HepG2 (cell line): ENCODE measurements at regions not wholly inside any gene's neighbourhood (a gene's known extent, or its start where the extent isn't known, plus 50 kb on each side); places are given as distances from the start of the nearest gene placed in this dataset.
A peak's percentile ranks its signal among the peaks of the same experiment; 100 is the strongest.

Experiments
- ATAC-seq: fragments of 200-7000 bp; cut with Tn5 transposase; 3 replicates; pipeline ENCODE4 v1.9.1; 2020; ENCODE audit warnings: mild to moderate bottlenecking, moderate library complexity
- BruUV-seq: library from RNA; stranded (reverse); fragments of 400-500 nt; replicated peaks from 2 replicates; lab custom pipeline; 2021; lab: Mats Ljungman, UMichigan
- CTCF ChIA-PET: fragments of 300-600 bp; formaldehyde crosslinking; extraction: SDS; loops from one replicate; lab custom pipeline; 2021; ENCODE audit warnings: low total read pairs, inconsistent platforms, low intra/inter-chr PET ratio; lab: Yijun Ruan, JAX
- POLR2A ChIA-PET: fragments of 350-600 bp; sonication (Branson Sonifier 250); formaldehyde crosslinking; loops from one replicate; lab custom pipeline; 2020; ENCODE audit warnings: antibody characterized with exemption, inconsistent platforms; lab: Yijun Ruan, JAX
- DNase-seq: peaks from one replicate; pipeline ENCODE4 v3.0.0-alpha.2; 2015; ENCODE audit warnings: low spot score
- FAIRE-seq: peaks from 3 replicates; lab custom pipeline; 2011; peaks lifted over from hg19 to GRCh38; lab: Jason Lieb, UNC
- H2AFZ ChIP-seq: one replicate; pipeline ENCODE4 v1.6.1; 2011; ENCODE audit warnings: low read length, inconsistent platforms
- H3K27ac ChIP-seq: fragments of 300-600 bp; 3 replicates; pipeline ENCODE4 v1.8.0; 2011; ENCODE audit warnings: mixed run types, mild to moderate bottlenecking, mixed read lengths, low read length, inconsistent platforms; ENCODE audit not compliant: insufficient read depth; ENCODE audit errors: extremely low read length
- H3K27me3 ChIP-seq, 2 experiments: fragments of 200-600 bp in 1 of 2; 2 replicates in 1 of 2; 3 replicates in 1 of 2; pipeline versions ENCODE4 v1.6.0 to v1.8.0; 2011; ENCODE audit warnings: low read length in 2 of 2, mild to moderate bottlenecking in 2 of 2, moderate library complexity in 2 of 2, inconsistent platforms in 1 of 2; ENCODE audit not compliant: insufficient read depth in 2 of 2, control insufficient read depth in 1 of 2
- H3K36me3 ChIP-seq, 2 experiments: fragments of 200-600 bp in 1 of 2; replicated peaks in 1 of 2; 2 replicates in 1 of 2; 3 replicates in 1 of 2; pipeline versions ENCODE4 v1.5.1 to v1.8.0; 2011; ENCODE audit warnings: low read length in 2 of 2, inconsistent platforms in 1 of 2; ENCODE audit not compliant: insufficient read depth in 2 of 2, control insufficient read depth in 1 of 2
- H3K4me1 ChIP-seq: 2 replicates; pipeline ENCODE4 v1.5.1; 2012; ENCODE audit warnings: low read length, inconsistent platforms; ENCODE audit not compliant: insufficient read depth
- H3K4me2 ChIP-seq: 2 replicates; pipeline ENCODE4 v1.6.0; 2011; ENCODE audit warnings: low read depth, low read length, inconsistent platforms
- H3K4me3 ChIP-seq, 3 experiments: fragments of 200-600 bp in 1 of 3; sonication (generic), shearing (Covaris generic) in 1 of 3; replicated peaks in 1 of 3; 2 replicates each; pipeline ENCODE4 v1.5.1; 2011 to 2016; ENCODE audit warnings: low read length in 3 of 3, inconsistent platforms in 2 of 3, low read depth in 2 of 3, mild to moderate bottlenecking in 2 of 3, control low read depth in 1 of 3, mixed read lengths in 1 of 3; ENCODE audit not compliant: insufficient read depth in 1 of 3
- H3K79me2 ChIP-seq: one replicate; pipeline ENCODE4 v1.6.1; 2011; ENCODE audit warnings: low read length, inconsistent platforms; ENCODE audit not compliant: insufficient read depth
- H3K9ac ChIP-seq: 2 replicates; pipeline ENCODE4 v1.6.0; 2011; ENCODE audit warnings: mild to moderate bottlenecking, low read depth, low read length, inconsistent platforms; ENCODE audit not compliant: insufficient read depth
- H3K9me3 ChIP-seq: 2 replicates; pipeline ENCODE4 v1.5.1; 2012; ENCODE audit warnings: mild to moderate bottlenecking, low read length
- H4K20me1 ChIP-seq: 2 replicates; pipeline ENCODE4 v1.6.0; 2011; ENCODE audit warnings: inconsistent platforms, mild to moderate bottlenecking, low read length, moderate library complexity; ENCODE audit not compliant: insufficient read depth
- CBFB ChIP-seq: sonication (generic); formaldehyde crosslinking; IDR thresholded peaks from 2 replicates; pipeline ENCODE4 v1.4.0; 2020; ENCODE audit warnings: missing genetic modification reagents
- DR1 ChIP-seq: sonication (generic); formaldehyde crosslinking; IDR thresholded peaks from 2 replicates; pipeline ENCODE4 v1.8.0; 2021; ENCODE audit warnings: mild to moderate bottlenecking, missing genetic modification reagents, inconsistent platforms
- GABPA ChIP-seq, 2 experiments: IDR thresholded peaks; 2 replicates each; pipeline ENCODE4 v1.6.1; 2011 to 2016; ENCODE audit warnings: low read depth in 2 of 2, low read length in 1 of 2, missing biosample characterization in 1 of 2, missing genetic modification characterization in 1 of 2
- ISX ChIP-seq: sonication (generic); formaldehyde crosslinking; conservative IDR thresholded peaks from 2 replicates; pipeline ENCODE4 v1.5.0; 2020; ENCODE audit warnings: missing genetic modification reagents
- KAT2B ChIP-seq: fragments of 150-350 bp; IDR thresholded peaks from 2 replicates; pipeline ENCODE4 v1.6.1; 2014; ENCODE audit warnings: low read depth, low read length, borderline replicate concordance
- SMAD3 ChIP-seq: sonication (generic); formaldehyde crosslinking; IDR thresholded peaks from 2 replicates; pipeline ENCODE4 v1.4.0; 2020; ENCODE audit warnings: missing genetic modification reagents
- SNAPC5 ChIP-seq: sonication (generic); formaldehyde crosslinking; IDR thresholded peaks from 2 replicates; pipeline ENCODE4 v1.8.1; 2023; ENCODE audit warnings: mild to moderate bottlenecking, missing genetic modification reagents, borderline replicate concordance
- SRY ChIP-seq: sonication (generic); formaldehyde crosslinking; IDR thresholded peaks from 2 replicates; pipeline ENCODE4 v1.8.0; 2022; ENCODE audit warnings: mild to moderate bottlenecking, missing genetic modification reagents
- TCF7 ChIP-seq: sonication (generic); IDR thresholded peaks from 2 replicates; pipeline ENCODE4 v1.6.1; 2016; ENCODE audit warnings: antibody characterized with exemption, low read depth
- TP53 ChIP-seq: sonication (generic); formaldehyde crosslinking; conservative IDR thresholded peaks from 2 replicates; pipeline ENCODE4 v1.4.0; 2020; ENCODE audit warnings: missing genetic modification reagents
- ZNF136 ChIP-seq: sonication (generic); formaldehyde crosslinking; IDR thresholded peaks from 2 replicates; pipeline ENCODE4 v1.8.1; 2022; ENCODE audit warnings: low read depth, mild to moderate bottlenecking, moderate library complexity, missing genetic modification reagents
- ZNF263 ChIP-seq: sonication (generic); formaldehyde crosslinking; IDR thresholded peaks from 2 replicates; pipeline ENCODE4 v1.4.0; 2020; ENCODE audit warnings: missing genetic modification reagents
- ZNF496 ChIP-seq: sonication (generic); formaldehyde crosslinking; IDR thresholded peaks from 2 replicates; pipeline ENCODE4 v1.8.1; 2023; ENCODE audit warnings: mild to moderate bottlenecking, moderate library complexity, missing genetic modification reagents; ENCODE audit not compliant: insufficient replicate concordance
- ZNF513 ChIP-seq: sonication (generic); formaldehyde crosslinking; conservative IDR thresholded peaks from 2 replicates; pipeline ENCODE4 v1.5.0; 2020; ENCODE audit warnings: missing genetic modification reagents
- ZSCAN22 ChIP-seq: sonication (generic); formaldehyde crosslinking; IDR thresholded peaks from 2 replicates; pipeline ENCODE4 v1.4.0; 2020; ENCODE audit warnings: mild to moderate bottlenecking, missing genetic modification reagents
- WGBS: methylation state at CpG from one replicate; pipeline ENCODE4 v1.1.6; 2017; ENCODE audit warnings: low lambda C conversion rate; 5-methylcytosine and 5-hydroxymethylcytosine counted together
- in situ Hi-C: cut with HindIII; loops from 2 replicates; pipeline ENCODE4 v1.10.0; 2017; ENCODE audit warnings: low pct_unique_long_range_greater_than_20kb; ENCODE audit not compliant: extremely low pct_ligation_motif_present
- intact Hi-C: fragments of 100-400 bp; cut with micrococcal nuclease; formaldehyde crosslinking; loops from one replicate; pipeline ENCODE4 v1.10.0; 2022; ENCODE audit not compliant: unreplicated experiment
- TF ChIP-seq, protein P1 (sequence below): sonication (generic); formaldehyde crosslinking; IDR thresholded peaks from 2 replicates; pipeline ENCODE4 v1.4.0; 2020; ENCODE audit warnings: mild to moderate bottlenecking, low read depth, missing genetic modification reagents
- TF ChIP-seq, protein P2 (sequence below): IDR thresholded peaks from 2 replicates; pipeline ENCODE4 v1.6.1; 2018; ENCODE audit warnings: missing genetic modification reagents
- TF ChIP-seq, protein P3 (sequence below): sonication (generic); formaldehyde crosslinking; IDR thresholded peaks from 2 replicates; pipeline ENCODE4 v1.9.0; 2022; ENCODE audit warnings: low read depth, missing genetic modification reagents

GRCh38 chr6:133034509-133035206 lies 206.5 kb upstream of the EYA4 start:
- H3K79me2 ChIP-seq = no peaks in the 10 kb centered on the region
- BruUV-seq = no TSS peak
- H3K36me3 ChIP-seq = no peaks in the 10 kb centered on the region
- H3K4me2 ChIP-seq = peak overlapping the region; percentile 65
- CTCF ChIA-PET = interaction anchor here (0.8 kb wide), 1 partner anchor 70 kb away, joined by 3 read pairs; no protein-coding TSS in a partner anchor
- peak; percentile 99 for DNase-seq
- peaks cover 37% of the 10 kb centered on the region for H3K4me1 ChIP-seq
- no peak overlapping the region for H2AFZ ChIP-seq
- peak; percentile 97 for ATAC-seq
- intact Hi-C loops (loop anchor here (5.0 kb wide), 1 partner anchor 212 kb away; no protein-coding TSS in a partner anchor), in situ Hi-C loops (no loop called here)
- peak overlapping the region; percentile 77 for H3K27ac ChIP-seq
- peak overlapping the region; percentile 50 for H3K9ac ChIP-seq
- H3K4me3 ChIP-seq = peak overlapping the region in 2 of 3 experiments; percentile 25 to 35; a peak in 4 of 6 replicates
- peak; percentile 76 for FAIRE-seq
- POLR2A ChIA-PET = interaction anchor here (0.7 to 2.1 kb wide), 7 partner anchors 10 to 221 kb away, joined by 3 to 8 read pairs (median 4); partner anchors contain the start of gene RPS12
- no peaks in the 10 kb centered on the region for H3K9me3 ChIP-seq
- no peaks in the 10 kb centered on the region for H4K20me1 ChIP-seq
- H3K27me3 ChIP-seq = no peaks in the 10 kb centered on the region
- WGBS = under 1% methylated on average over 8 of the region's 8 CpGs
- TF ChIP-seq SNAPC5 (no peak), TP53 (no peak), ZNF513 (CRISPR knock-in tag) (no peak), SRY (CRISPR knock-in tag) (no peak), ZSCAN22 (CRISPR knock-in tag) (no peak), ISX (no peak), DR1 (CRISPR knock-in tag) (no peak), ZNF136 (CRISPR knock-in tag) (no peak), SMAD3 (CRISPR knock-in tag) (peak; percentile 83), ZNF496 (CRISPR knock-in tag) (no peak), GABPA (IDR thresholded peaks at IDR 0.05; ENCODE audit: low read depth, low read length) (no peak), GABPA (CRISPR knock-in tag; IDR thresholded peaks at IDR 0.05; ENCODE audit: low read depth) (no peak; the same call in 1 of the 2 replicates), KAT2B (no peak), TCF7 (peak; percentile 97), ZNF263 (CRISPR knock-in tag) (no peak), CBFB (no peak)
- TF ChIP-seq, protein P1, sequence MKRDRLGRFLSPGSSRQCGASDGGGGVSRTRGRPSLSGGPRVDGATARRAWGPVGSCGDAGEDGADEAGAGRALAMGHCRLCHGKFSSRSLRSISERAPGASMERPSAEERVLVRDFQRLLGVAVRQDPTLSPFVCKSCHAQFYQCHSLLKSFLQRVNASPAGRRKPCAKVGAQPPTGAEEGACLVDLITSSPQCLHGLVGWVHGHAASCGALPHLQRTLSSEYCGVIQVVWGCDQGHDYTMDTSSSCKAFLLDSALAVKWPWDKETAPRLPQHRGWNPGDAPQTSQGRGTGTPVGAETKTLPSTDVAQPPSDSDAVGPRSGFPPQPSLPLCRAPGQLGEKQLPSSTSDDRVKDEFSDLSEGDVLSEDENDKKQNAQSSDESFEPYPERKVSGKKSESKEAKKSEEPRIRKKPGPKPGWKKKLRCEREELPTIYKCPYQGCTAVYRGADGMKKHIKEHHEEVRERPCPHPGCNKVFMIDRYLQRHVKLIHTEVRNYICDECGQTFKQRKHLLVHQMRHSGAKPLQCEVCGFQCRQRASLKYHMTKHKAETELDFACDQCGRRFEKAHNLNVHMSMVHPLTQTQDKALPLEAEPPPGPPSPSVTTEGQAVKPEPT (CRISPR knock-in tag) = no peak
- TF ChIP-seq, protein P2, sequence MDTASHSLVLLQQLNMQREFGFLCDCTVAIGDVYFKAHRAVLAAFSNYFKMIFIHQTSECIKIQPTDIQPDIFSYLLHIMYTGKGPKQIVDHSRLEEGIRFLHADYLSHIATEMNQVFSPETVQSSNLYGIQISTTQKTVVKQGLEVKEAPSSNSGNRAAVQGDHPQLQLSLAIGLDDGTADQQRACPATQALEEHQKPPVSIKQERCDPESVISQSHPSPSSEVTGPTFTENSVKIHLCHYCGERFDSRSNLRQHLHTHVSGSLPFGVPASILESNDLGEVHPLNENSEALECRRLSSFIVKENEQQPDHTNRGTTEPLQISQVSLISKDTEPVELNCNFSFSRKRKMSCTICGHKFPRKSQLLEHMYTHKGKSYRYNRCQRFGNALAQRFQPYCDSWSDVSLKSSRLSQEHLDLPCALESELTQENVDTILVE (CRISPR knock-in tag) = peak; percentile 58; the same call in 1 of the 2 replicates
- TF ChIP-seq, protein P3, sequence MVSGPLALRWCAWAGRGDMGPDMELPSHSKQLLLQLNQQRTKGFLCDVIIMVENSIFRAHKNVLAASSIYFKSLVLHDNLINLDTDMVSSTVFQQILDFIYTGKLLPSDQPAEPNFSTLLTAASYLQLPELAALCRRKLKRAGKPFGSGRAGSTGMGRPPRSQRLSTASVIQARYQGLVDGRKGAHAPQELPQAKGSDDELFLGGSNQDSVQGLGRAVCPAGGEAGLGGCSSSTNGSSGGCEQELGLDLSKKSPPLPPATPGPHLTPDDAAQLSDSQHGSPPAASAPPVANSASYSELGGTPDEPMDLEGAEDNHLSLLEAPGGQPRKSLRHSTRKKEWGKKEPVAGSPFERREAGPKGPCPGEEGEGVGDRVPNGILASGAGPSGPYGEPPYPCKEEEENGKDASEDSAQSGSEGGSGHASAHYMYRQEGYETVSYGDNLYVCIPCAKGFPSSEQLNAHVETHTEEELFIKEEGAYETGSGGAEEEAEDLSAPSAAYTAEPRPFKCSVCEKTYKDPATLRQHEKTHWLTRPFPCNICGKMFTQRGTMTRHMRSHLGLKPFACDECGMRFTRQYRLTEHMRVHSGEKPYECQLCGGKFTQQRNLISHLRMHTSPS (CRISPR knock-in tag) = no peak
